ENCODE measurements at regions not wholly inside any gene's neighbourhood (a gene's known extent, or its start where the extent isn't known, plus 50 kb on each side); places are given as distances from the start of the nearest gene placed in this dataset.

DNA sequence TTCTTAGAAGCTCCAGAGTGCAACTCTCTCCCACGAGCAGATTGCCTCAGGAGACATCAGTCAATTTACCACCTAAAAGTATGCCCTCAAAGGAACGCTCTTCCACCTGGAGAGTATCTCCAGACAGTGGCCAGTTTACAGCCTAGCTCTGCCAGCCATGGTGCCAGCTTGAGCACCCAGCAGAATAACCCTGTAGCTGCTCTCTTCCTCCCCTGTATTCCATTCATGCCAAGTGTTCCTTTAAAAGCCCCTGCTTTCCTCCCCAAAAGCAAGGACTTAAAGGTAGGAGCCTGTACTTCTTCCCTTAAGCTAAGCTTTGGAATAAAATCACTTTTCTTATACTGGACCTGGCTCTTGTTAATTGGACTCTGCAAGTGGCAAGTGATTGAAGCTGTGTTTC is 245.4 kb upstream of the TMEM132C start:
- no peak for DNase-seq (ENCODE audit: insufficient read length, low spot score, missing footprints)
- no peaks in the 10 kb centered on the region for H3K9me3 ChIP-seq (ENCODE audit: low read depth, low read length)
- H3K27ac ChIP-seq (ENCODE audit: low read depth, low read length), result no peak overlapping the region
- H3K27me3 ChIP-seq (ENCODE audit: insufficient read depth, low read length), result no peaks in the 10 kb centered on the region
- TF ChIP-seq CTCF (IDR thresholded peaks at IDR 0.05; ENCODE audit: extremely low read depth, low read depth, low read length), result no peak
- no peaks in the 10 kb centered on the region for H3K4me1 ChIP-seq (ENCODE audit: insufficient read depth, low read length)
- no peaks in the 10 kb centered on the region for H4K20me1 ChIP-seq (ENCODE audit: insufficient read depth, low read length)
- no peaks in the 10 kb centered on the region for H3K36me3 ChIP-seq (ENCODE audit: insufficient read depth, low read length)
- no peaks in the 10 kb centered on the region for H3K79me2 ChIP-seq (ENCODE audit: insufficient read depth, low read length)
- H3K4me3 ChIP-seq (ENCODE audit: insufficient read depth, low read length), result no peak overlapping the region
- no peak overlapping the region for H2AFZ ChIP-seq (ENCODE audit: low read length)
- no peak overlapping the region for H3K4me2 ChIP-seq (ENCODE audit: insufficient read depth, low read length)

DNA sequence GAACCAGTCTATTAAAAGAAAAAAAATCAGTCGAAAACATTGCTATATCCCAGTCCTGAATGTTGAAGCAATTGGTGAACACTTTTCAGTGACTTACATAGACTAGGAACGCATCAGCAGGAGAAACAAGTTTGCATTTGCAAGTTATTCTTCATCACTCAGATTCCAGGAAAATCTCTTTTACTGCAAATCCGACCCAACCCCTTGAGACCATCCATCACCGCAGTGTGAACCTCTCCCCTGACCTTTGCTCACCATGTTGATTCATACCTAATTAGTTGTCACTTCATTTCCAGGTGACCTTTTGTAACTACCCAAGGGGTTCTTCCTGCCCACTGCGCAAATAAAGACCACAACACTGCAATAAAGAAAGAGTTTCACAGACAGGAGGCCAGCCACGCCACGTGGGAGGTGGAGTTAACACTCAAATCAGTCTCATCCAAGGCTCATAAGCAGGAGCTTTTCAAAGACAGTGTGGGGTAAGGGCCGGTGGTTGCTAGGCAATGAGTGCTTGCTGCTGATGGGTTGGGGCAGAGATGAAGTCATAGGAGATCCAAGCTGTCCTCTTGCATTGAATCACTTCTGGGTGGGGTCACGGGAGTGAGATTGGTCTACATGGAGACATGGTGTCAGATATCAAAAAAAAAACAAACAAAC is 241.3 kb upstream of the TMEM132C start:
- no peak for TF ChIP-seq CTCF (IDR thresholded peaks at IDR 0.05; ENCODE audit: extremely low read depth, low read depth, low read length)

DNA sequence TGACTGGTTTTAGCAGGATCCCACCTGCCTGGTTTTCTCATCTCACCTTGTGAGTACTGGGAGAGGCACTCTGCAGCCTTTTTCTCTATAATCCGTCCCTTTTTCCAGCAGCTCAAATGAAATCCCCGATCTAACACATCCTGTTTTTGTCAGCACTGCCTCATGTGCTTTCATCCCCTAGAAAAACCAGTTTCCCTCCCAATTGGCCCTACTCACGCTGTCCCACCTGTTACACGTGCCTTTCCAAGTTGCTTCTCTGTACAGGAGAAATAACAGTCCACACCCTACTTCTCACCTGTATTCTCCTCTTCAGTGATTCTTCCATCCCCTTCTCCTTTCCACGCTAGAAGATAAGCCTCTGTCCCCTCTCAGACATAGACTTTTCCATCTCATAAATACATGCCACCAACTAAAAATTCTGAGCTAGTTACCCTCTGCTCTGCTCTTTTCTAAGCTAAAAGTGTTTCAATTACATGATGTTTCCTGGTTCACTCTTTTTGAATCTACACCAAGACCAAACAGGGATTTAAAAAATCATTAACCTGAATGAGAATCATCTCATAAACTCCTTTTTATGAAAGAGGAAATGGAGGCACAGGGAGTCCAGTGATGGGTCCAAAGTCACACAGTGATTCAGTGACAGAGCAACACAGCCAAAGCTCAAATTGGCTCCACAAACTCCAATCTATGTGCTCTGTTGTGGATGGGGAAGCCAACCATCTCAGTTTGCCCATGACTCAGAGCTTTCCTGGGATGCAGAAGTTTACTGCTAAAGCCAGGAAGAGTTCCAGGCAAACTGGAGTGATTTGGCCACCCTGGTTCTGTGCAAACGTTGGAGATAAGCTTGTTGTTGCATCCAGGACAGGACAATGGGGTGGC is 240.0 kb upstream of the TMEM132C start:
- Histone ChIP-seq H3K27ac (ENCODE audit: low read depth, low read length) (no peak overlapping the region), H3K27me3 (ENCODE audit: insufficient read depth, low read length) (no peaks in the 10 kb centered on the region), H3K4me1 (ENCODE audit: insufficient read depth, low read length) (no peaks in the 10 kb centered on the region), H3K79me2 (ENCODE audit: insufficient read depth, low read length) (no peaks in the 10 kb centered on the region), H3K4me2 (ENCODE audit: insufficient read depth, low read length) (no peak overlapping the region), H4K20me1 (ENCODE audit: insufficient read depth, low read length) (no peaks in the 10 kb centered on the region), H2AFZ (ENCODE audit: low read length) (no peak overlapping the region), H3K4me3 (ENCODE audit: insufficient read depth, low read length) (no peak overlapping the region), H3K36me3 (ENCODE audit: insufficient read depth, low read length) (no peaks in the 10 kb centered on the region), H3K9me3 (ENCODE audit: low read depth, low read length) (no peaks in the 10 kb centered on the region)
- TF ChIP-seq CTCF (IDR thresholded peaks at IDR 0.05; ENCODE audit: extremely low read depth, low read depth, low read length), result no peak
- no peak for DNase-seq (ENCODE audit: insufficient read length, low spot score, missing footprints)

More for the DNA sequence above, 241.3 kb upstream of the TMEM132C start:
- Histone ChIP-seq H2AFZ (ENCODE audit: low read length) (no peak overlapping the region), H3K4me3 (ENCODE audit: insufficient read depth, low read length) (no peak overlapping the region), H3K27ac (ENCODE audit: low read depth, low read length) (no peak overlapping the region), H3K4me1 (ENCODE audit: insufficient read depth, low read length) (no peaks in the 10 kb centered on the region), H3K27me3 (ENCODE audit: insufficient read depth, low read length) (no peaks in the 10 kb centered on the region), H3K4me2 (ENCODE audit: insufficient read depth, low read length) (no peak overlapping the region), H3K36me3 (ENCODE audit: insufficient read depth, low read length) (no peaks in the 10 kb centered on the region), H4K20me1 (ENCODE audit: insufficient read depth, low read length) (no peaks in the 10 kb centered on the region), H3K9me3 (ENCODE audit: low read depth, low read length) (no peaks in the 10 kb centered on the region), H3K79me2 (ENCODE audit: insufficient read depth, low read length) (no peaks in the 10 kb centered on the region)
- no peak for DNase-seq (ENCODE audit: insufficient read length, low spot score, missing footprints)

GRCh38 chr12:128033473-128033872 is 233.5 kb upstream of the TMEM132C start:
- Histone ChIP-seq H2AFZ (ENCODE audit: low read length) (no peak overlapping the region), H3K9me3 (ENCODE audit: low read depth, low read length) (peaks cover 2% of the 10 kb centered on the region), H3K36me3 (ENCODE audit: insufficient read depth, low read length) (no peaks in the 10 kb centered on the region), H4K20me1 (ENCODE audit: insufficient read depth, low read length) (no peaks in the 10 kb centered on the region), H3K27ac (ENCODE audit: low read depth, low read length) (no peak overlapping the region), H3K27me3 (ENCODE audit: insufficient read depth, low read length) (no peaks in the 10 kb centered on the region), H3K79me2 (ENCODE audit: insufficient read depth, low read length) (no peaks in the 10 kb centered on the region), H3K4me1 (ENCODE audit: insufficient read depth, low read length) (no peaks in the 10 kb centered on the region), H3K4me2 (ENCODE audit: insufficient read depth, low read length) (no peak overlapping the region), H3K4me3 (ENCODE audit: insufficient read depth, low read length) (no peak overlapping the region)
- no peak for TF ChIP-seq CTCF (IDR thresholded peaks at IDR 0.05; ENCODE audit: extremely low read depth, low read depth, low read length)
- DNase-seq (ENCODE audit: insufficient read length, low spot score, missing footprints), result no peak
